HL-60 (cell line): ENCODE measurements at regions not wholly inside any gene's neighbourhood (a gene's known extent, or its start where the extent isn't known, plus 50 kb on each side); places are given as distances from the start of the nearest gene placed in this dataset.

Experiments used
- CTCF ChIP-seq: IDR thresholded peaks from one replicate; pipeline ENCODE4 v1.5.1; 2011; ENCODE audit warnings: low read length, control low read depth, inconsistent platforms; ENCODE audit not compliant: insufficient read depth
- GABPA ChIP-seq: IDR thresholded peaks from 2 replicates; pipeline ENCODE4 v1.6.1; 2012; ENCODE audit warnings: low read depth
- POLR2AphosphoS5 ChIP-seq: IDR thresholded peaks from 2 replicates; pipeline ENCODE4 v1.6.1; 2012; ENCODE audit warnings: low read depth
- REST ChIP-seq: IDR thresholded peaks from 2 replicates; pipeline ENCODE4 v1.6.1; 2012; ENCODE audit warnings: low read depth; ENCODE audit not compliant: insufficient replicate concordance
- SPI1 ChIP-seq: IDR thresholded peaks from 2 replicates; pipeline ENCODE4 v1.6.1; 2012; ENCODE audit warnings: low read depth, mild to moderate bottlenecking, borderline replicate concordance

- no peak for TF ChIP-seq CTCF
- TF ChIP-seq GABPA: no peak
- TF ChIP-seq REST: no peak
- TF ChIP-seq POLR2AphosphoS5: no peak
- no peak for TF ChIP-seq SPI1
Observed at GRCh38 chr10:2761971-2762370, 305.4 kb upstream of the PFKP start.
